ENCODE measurements at regions not wholly inside any gene's neighbourhood (a gene's known extent, or its start where the extent isn't known, plus 50 kb on each side); places are given as distances from the start of the nearest gene placed in this dataset.

GRCh38 chr1:103949779-103950178, 200.1 kb downstream of the AMY1C start:
- POLR2A ChIA-PET: no interaction called here
- no peaks in the 10 kb centered on the region for H3K27me3 Mint-ChIP-seq

GRCh38 chr1:103953386-103953785, 203.7 kb downstream of the AMY1C start:
- Histone ChIP-seq H3K4me3 (ENCODE audit: control extremely low read depth in 1 of 5, extremely low read depth in 1 of 5, insufficient read depth in 1 of 5, low read depth in 2 of 5, low read length in 4 of 5) (no peak overlapping the region), H3K4me1 (ENCODE audit: control insufficient read depth in 2 of 2, insufficient read depth in 2 of 2, low read length in 2 of 2) (no peaks in the 10 kb centered on the region), H3K36me3 (replicated peaks in 1 of 2; ENCODE audit: control extremely low read depth in 1 of 2, control insufficient read depth in 1 of 2, extremely low read depth in 1 of 2, insufficient read depth in 2 of 2, low read length in 1 of 2) (no peaks in the 10 kb centered on the region), H3K27ac (ENCODE audit: low read length in 2 of 2) (no peak overlapping the region), H3K9me3 (ENCODE audit: control extremely low read depth in 1 of 3, control insufficient read depth in 2 of 3, insufficient read depth in 1 of 3, low read length in 2 of 3) (no peaks in the 10 kb centered on the region), H3K79me2 (ENCODE audit: control insufficient read depth, insufficient read depth, low read length) (no peaks in the 10 kb centered on the region), H3K27me3 (replicated peaks in 1 of 4; ENCODE audit: control extremely low read depth in 1 of 4, control insufficient read depth in 3 of 4, insufficient read depth in 4 of 4, low read length in 3 of 4) (no peaks in the 10 kb centered on the region), H3K9ac (ENCODE audit: low read length) (no peak overlapping the region), H3K4me2 (replicated peaks; ENCODE audit: low read depth, low read length, poor library complexity, severe bottlenecking) (no peak overlapping the region), H4K20me1 (ENCODE audit: control insufficient read depth, insufficient read depth, low read length, poor library complexity, severe bottlenecking) (no peaks in the 10 kb centered on the region), H2AFZ (ENCODE audit: insufficient read depth, low read depth, low read length, poor library complexity, severe bottlenecking) (no peak overlapping the region)
- no peak for TF ChIP-seq CTCF (IDR thresholded peaks at IDR 0.05)
- TF ChIP-seq EZH2 (IDR thresholded peaks at IDR 0.05; ENCODE audit: borderline replicate concordance, insufficient read depth, low read depth, low read length, poor library complexity, severe bottlenecking): no peak
- no CpG with 5 or more reads among the region's 4 CpGs for WGBS (ENCODE audit: insufficient coverage)
- DNase-seq (no peak), ATAC-seq (ENCODE audit: low read depth) (no peak)
- no peak overlapping the region for H3K4me3 Mint-ChIP-seq
- intact Hi-C loops (cut with micrococcal nuclease): no loop called here
- H3K9me3 Mint-ChIP-seq (ENCODE audit: insufficient read depth): no peaks in the 10 kb centered on the region
- POLR2A ChIA-PET: no interaction called here
- CTCF ChIA-PET: no interaction called here
- H3K27me3 Mint-ChIP-seq: no peaks in the 10 kb centered on the region
- H3K27ac Mint-ChIP-seq: no peak overlapping the region
- peaks cover 1% of the 10 kb centered on the region for H3K4me1 Mint-ChIP-seq

More at GRCh38 chr1:103949779-103950178, 200.1 kb downstream of the AMY1C start:
- Histone ChIP-seq H3K27ac (ENCODE audit: low read length in 2 of 2) (no peak overlapping the region), H4K20me1 (ENCODE audit: control insufficient read depth, insufficient read depth, low read length, poor library complexity, severe bottlenecking) (no peaks in the 10 kb centered on the region), H3K4me3 (ENCODE audit: control extremely low read depth in 1 of 5, extremely low read depth in 1 of 5, insufficient read depth in 1 of 5, low read depth in 2 of 5, low read length in 4 of 5) (no peak overlapping the region), H3K9me3 (ENCODE audit: control extremely low read depth in 1 of 3, control insufficient read depth in 2 of 3, insufficient read depth in 1 of 3, low read length in 2 of 3) (no peaks in the 10 kb centered on the region), H3K4me1 (ENCODE audit: control insufficient read depth in 2 of 2, insufficient read depth in 2 of 2, low read length in 2 of 2) (no peaks in the 10 kb centered on the region), H3K4me2 (replicated peaks; ENCODE audit: low read depth, low read length, poor library complexity, severe bottlenecking) (no peak overlapping the region), H3K9ac (ENCODE audit: low read length) (no peak overlapping the region), H3K79me2 (ENCODE audit: control insufficient read depth, insufficient read depth, low read length) (no peaks in the 10 kb centered on the region), H2AFZ (ENCODE audit: insufficient read depth, low read depth, low read length, poor library complexity, severe bottlenecking) (no peak overlapping the region), H3K36me3 (replicated peaks in 1 of 2; ENCODE audit: control extremely low read depth in 1 of 2, control insufficient read depth in 1 of 2, extremely low read depth in 1 of 2, insufficient read depth in 2 of 2, low read length in 1 of 2) (no peaks in the 10 kb centered on the region), H3K27me3 (replicated peaks in 1 of 4; ENCODE audit: control extremely low read depth in 1 of 4, control insufficient read depth in 3 of 4, insufficient read depth in 4 of 4, low read length in 3 of 4) (no peaks in the 10 kb centered on the region)
- no peak overlapping the region for H3K27ac Mint-ChIP-seq
- H3K4me1 Mint-ChIP-seq: no peaks in the 10 kb centered on the region
- CTCF ChIA-PET: no interaction called here
- no peak overlapping the region for H3K4me3 Mint-ChIP-seq
- ATAC-seq (ENCODE audit: low read depth): no peak
- DNase-seq: no peak
- no peak for TF ChIP-seq EZH2 (IDR thresholded peaks at IDR 0.05; ENCODE audit: borderline replicate concordance, insufficient read depth, low read depth, low read length, poor library complexity, severe bottlenecking)
- TF ChIP-seq CTCF (IDR thresholded peaks at IDR 0.05): no peak
- intact Hi-C loops (cut with micrococcal nuclease): loop anchor here (5.0 kb wide), 1 partner anchor 1843 kb away; no protein-coding TSS in a partner anchor
- no peaks in the 10 kb centered on the region for H3K9me3 Mint-ChIP-seq (ENCODE audit: insufficient read depth)
